ENCODE measurements at regions not wholly inside any gene's neighbourhood (a gene's known extent, or its start where the extent isn't known, plus 50 kb on each side); places are given as distances from the start of the nearest gene placed in this dataset.

DNA sequence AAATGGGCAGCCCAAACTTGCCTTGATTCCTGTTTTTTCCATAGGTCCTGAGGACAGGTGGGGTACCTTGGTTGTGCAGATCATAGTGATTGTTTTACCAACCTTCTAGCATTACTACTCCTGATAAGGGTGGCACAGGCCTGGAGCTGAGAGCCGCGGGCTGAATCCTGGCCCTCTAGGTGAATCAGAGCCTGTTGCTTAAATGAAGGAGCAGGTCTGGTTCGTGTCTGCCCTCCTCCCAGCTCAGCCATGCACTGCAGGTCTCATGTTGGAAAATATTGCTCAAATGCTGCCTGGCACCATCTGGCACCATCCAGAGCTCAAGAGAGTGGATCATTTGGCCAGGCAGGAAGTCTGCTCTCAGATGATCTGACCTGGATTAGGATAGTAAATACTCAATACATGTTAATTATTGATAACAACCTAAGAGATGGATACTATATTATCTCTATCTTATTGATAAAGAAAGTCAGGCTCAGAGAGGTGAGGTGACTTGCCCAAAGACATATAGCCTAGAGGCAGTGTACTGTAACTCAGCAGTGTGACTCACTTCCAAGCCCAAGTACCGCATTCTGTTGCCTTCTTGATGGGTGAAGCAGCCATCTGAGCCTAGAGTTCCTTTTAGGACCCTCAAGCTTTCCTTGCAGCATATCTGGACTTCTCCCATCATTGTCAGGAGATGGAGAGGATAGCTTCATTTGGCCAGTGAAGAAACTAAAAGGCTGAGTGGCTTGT, 104.3 kb upstream of the PITX1 start:
- no peak for DNase-seq (ENCODE audit: extremely low spot score, unreplicated experiment)
- no peak overlapping the region for H3K4me3 Mint-ChIP-seq (ENCODE audit: unreplicated experiment)
- H3K27ac Mint-ChIP-seq (ENCODE audit: unreplicated experiment): no peak overlapping the region
- H3K27me3 Mint-ChIP-seq (ENCODE audit: unreplicated experiment): peaks cover 34% of the 10 kb centered on the region
- TF ChIP-seq, protein P1, sequence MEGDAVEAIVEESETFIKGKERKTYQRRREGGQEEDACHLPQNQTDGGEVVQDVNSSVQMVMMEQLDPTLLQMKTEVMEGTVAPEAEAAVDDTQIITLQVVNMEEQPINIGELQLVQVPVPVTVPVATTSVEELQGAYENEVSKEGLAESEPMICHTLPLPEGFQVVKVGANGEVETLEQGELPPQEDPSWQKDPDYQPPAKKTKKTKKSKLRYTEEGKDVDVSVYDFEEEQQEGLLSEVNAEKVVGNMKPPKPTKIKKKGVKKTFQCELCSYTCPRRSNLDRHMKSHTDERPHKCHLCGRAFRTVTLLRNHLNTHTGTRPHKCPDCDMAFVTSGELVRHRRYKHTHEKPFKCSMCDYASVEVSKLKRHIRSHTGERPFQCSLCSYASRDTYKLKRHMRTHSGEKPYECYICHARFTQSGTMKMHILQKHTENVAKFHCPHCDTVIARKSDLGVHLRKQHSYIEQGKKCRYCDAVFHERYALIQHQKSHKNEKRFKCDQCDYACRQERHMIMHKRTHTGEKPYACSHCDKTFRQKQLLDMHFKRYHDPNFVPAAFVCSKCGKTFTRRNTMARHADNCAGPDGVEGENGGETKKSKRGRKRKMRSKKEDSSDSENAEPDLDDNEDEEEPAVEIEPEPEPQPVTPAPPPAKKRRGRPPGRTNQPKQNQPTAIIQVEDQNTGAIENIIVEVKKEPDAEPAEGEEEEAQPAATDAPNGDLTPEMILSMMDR (IDR thresholded peaks at IDR 0.05): no peak
- no peaks in the 10 kb centered on the region for H3K36me3 Mint-ChIP-seq (ENCODE audit: unreplicated experiment)
- no peaks in the 10 kb centered on the region for H3K9me3 Mint-ChIP-seq (ENCODE audit: unreplicated experiment)
- no peaks in the 10 kb centered on the region for H3K4me1 Mint-ChIP-seq (ENCODE audit: unreplicated experiment)

DNA sequence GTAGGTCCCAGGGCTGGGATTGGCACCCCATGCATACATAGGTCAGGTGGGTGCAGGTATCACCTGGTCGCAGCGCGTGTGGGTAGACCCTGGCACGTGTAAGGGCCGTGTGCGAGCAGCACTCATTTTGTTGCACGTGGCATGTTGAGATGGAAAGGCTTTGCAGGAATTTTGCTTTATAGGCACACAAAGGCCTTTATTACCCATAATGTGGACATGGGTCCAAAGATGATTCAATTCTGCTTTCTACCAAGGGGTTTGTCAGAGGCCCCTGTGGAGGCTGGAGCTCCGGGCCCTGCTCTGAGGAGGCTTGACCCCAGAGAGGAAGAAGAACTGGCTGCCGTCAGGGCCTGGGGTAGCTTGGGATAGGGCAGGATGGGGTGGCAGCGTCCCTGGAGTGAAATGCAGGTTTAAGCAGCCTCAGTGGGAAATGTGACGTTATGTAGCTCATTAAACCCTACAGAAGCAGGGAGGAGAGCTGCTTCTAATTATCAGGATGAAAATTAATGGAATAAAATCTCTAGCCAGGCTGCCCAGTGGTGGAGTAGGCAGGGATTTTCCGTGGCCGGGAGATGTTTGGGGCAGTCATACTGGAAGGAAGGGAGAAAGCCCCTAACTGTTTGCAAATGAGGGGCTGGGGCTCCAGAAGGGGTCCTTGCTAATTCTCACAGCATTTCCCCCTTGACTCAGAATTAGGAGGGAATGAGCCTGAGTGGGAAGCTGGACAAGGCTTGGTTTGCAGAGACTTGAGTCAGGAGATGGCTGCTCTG, 103.3 kb upstream of the PITX1 start:
- no peak for DNase-seq (ENCODE audit: extremely low spot score, unreplicated experiment)
- no peaks in the 10 kb centered on the region for H3K36me3 Mint-ChIP-seq (ENCODE audit: unreplicated experiment)
- H3K27ac Mint-ChIP-seq (ENCODE audit: unreplicated experiment): no peak overlapping the region
- peaks cover 31% of the 10 kb centered on the region for H3K27me3 Mint-ChIP-seq (ENCODE audit: unreplicated experiment)
- no peak overlapping the region for H3K4me3 Mint-ChIP-seq (ENCODE audit: unreplicated experiment)
- H3K9me3 Mint-ChIP-seq (ENCODE audit: unreplicated experiment): no peaks in the 10 kb centered on the region
- no peaks in the 10 kb centered on the region for H3K4me1 Mint-ChIP-seq (ENCODE audit: unreplicated experiment)
- TF ChIP-seq, protein P1 (IDR thresholded peaks at IDR 0.05): no peak

DNA sequence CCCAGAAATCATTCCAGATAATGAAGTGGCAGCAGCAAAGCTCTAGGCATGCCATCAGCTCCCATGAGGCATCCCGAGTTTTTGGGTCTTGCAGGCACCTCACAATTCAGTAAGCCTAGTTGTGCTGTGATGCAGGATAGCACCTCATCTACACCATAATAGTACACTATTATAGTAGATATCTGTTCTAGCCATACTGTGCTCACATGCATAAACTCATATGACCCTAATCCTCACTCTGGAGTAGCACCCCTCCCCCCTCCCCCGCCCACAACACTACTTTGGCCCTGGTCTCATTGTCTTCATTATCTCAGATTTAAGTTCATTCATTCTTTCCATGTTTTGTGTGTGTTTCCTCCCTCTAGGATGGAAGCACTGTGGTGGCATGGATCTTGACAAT, 102.5 kb upstream of the PITX1 start:
- Mint-ChIP-seq H3K27me3 (ENCODE audit: unreplicated experiment) (peaks cover 32% of the 10 kb centered on the region), H3K27ac (ENCODE audit: unreplicated experiment) (no peak overlapping the region), H3K4me3 (ENCODE audit: unreplicated experiment) (no peak overlapping the region), H3K4me1 (ENCODE audit: unreplicated experiment) (no peaks in the 10 kb centered on the region), H3K9me3 (ENCODE audit: unreplicated experiment) (no peaks in the 10 kb centered on the region), H3K36me3 (ENCODE audit: unreplicated experiment) (no peaks in the 10 kb centered on the region)
- TF ChIP-seq, protein P1 (IDR thresholded peaks at IDR 0.05): no peak
- no peak for DNase-seq (ENCODE audit: extremely low spot score, unreplicated experiment)

DNA sequence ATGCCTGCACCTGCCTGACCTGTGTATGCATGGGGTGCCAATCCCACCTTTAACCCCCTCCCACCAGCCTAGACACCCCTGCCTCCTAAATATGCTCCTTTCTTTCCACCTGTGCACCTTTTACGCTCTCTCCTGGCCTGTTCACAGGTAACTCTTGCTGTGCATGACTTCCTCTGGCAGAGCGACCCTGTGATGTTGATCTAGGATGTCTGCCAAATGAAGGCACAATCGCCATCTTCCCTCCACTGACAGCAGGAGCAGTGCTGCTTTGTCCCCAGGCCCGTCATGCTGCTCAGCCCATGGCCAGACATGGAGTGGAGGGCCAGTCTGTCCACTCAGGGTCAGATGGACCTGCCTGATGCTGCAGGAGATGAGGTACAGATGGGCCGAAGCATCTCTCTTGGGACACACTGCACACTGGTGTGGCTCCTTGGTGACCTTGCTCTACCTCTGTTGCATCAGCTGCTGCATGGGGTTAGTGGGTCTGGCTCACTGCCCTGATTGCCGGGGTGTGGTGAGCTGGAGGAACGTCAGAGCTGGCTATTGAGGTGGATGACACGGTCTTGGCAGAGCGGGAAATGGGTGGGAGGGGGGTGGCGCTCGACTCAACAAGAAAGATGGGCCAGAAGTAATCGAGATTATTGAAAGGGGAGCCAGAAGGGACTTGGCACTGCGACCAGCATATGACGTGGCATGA, 101.7 kb upstream of the PITX1 start:
- no peak for DNase-seq (ENCODE audit: extremely low spot score, unreplicated experiment)
- no peak overlapping the region for H3K4me3 Mint-ChIP-seq (ENCODE audit: unreplicated experiment)
- TF ChIP-seq, protein P1 (IDR thresholded peaks at IDR 0.05): no peak
- no peaks in the 10 kb centered on the region for H3K36me3 Mint-ChIP-seq (ENCODE audit: unreplicated experiment)
- H3K27me3 Mint-ChIP-seq (ENCODE audit: unreplicated experiment): peaks cover 32% of the 10 kb centered on the region
- H3K27ac Mint-ChIP-seq (ENCODE audit: unreplicated experiment): no peak overlapping the region
- no peaks in the 10 kb centered on the region for H3K9me3 Mint-ChIP-seq (ENCODE audit: unreplicated experiment)
- no peaks in the 10 kb centered on the region for H3K4me1 Mint-ChIP-seq (ENCODE audit: unreplicated experiment)

Data from osteocyte (in vitro differentiated cells).